Lower leg skin (tissue), 4 donors: ENCODE measurements at regions not wholly inside any gene's neighbourhood (a gene's known extent, or its start where the extent isn't known, plus 50 kb on each side); places are given as distances from the start of the nearest gene placed in this dataset.
"Not testable (repeated sequence)": the region's sequence is repeated elsewhere in the genome, so short reads cannot be mapped to it uniquely, and the experiment has no call there.

Source experiments
- DNase-seq, 2 donors: peaks; one replicate each; pipeline ENCODE4 v3.0.0-alpha.2; 2019; ENCODE audit warnings: low spot score in 2 of 2
- H3K4me3 ChIP-seq: fragments of 200-600 bp; sonication (generic); 2 replicates; pipeline ENCODE4 v1.5.1; 2017; ENCODE audit warnings: mild to moderate bottlenecking, low read depth; ENCODE audit not compliant: poor library complexity, severe bottlenecking
- POLR2A ChIP-seq, 2 donors: fragments of 450-650 bp; IDR thresholded peaks; one replicate each; pipeline ENCODE4 v1.6.1; 2016 to 2017; ENCODE audit warnings: antibody characterized with exemption in 2 of 2, mild to moderate bottlenecking in 1 of 2, moderate library complexity in 1 of 2
- WGBS, 2 donors: methylation state at CpG; one replicate each; pipeline ENCODE4 v1.1.5; 2018; 5-methylcytosine and 5-hydroxymethylcytosine counted together
- intact Hi-C: fragments of 100-400 bp; cut with DNase I; formaldehyde crosslinking; loops from one replicate; pipeline ENCODE4 v1.15.0; 2023; ENCODE audit warnings: low total_unique reads
- TF ChIP-seq, protein P1 (sequence below), 3 donors: fragments of 450-650 bp; IDR thresholded peaks; one replicate each; pipeline ENCODE4 v1.5.1; 2016; ENCODE audit warnings: antibody characterized with exemption in 3 of 3, mild to moderate bottlenecking in 3 of 3, moderate library complexity in 2 of 3

- intact Hi-C loops: no loop called here
- WGBS, 2 donors: 57 to 60% methylated on average over 3 of the region's 3 CpGs
- TF ChIP-seq, protein P1, sequence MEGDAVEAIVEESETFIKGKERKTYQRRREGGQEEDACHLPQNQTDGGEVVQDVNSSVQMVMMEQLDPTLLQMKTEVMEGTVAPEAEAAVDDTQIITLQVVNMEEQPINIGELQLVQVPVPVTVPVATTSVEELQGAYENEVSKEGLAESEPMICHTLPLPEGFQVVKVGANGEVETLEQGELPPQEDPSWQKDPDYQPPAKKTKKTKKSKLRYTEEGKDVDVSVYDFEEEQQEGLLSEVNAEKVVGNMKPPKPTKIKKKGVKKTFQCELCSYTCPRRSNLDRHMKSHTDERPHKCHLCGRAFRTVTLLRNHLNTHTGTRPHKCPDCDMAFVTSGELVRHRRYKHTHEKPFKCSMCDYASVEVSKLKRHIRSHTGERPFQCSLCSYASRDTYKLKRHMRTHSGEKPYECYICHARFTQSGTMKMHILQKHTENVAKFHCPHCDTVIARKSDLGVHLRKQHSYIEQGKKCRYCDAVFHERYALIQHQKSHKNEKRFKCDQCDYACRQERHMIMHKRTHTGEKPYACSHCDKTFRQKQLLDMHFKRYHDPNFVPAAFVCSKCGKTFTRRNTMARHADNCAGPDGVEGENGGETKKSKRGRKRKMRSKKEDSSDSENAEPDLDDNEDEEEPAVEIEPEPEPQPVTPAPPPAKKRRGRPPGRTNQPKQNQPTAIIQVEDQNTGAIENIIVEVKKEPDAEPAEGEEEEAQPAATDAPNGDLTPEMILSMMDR (IDR thresholded peaks at IDR 0.05): no peak
- no peak for TF ChIP-seq POLR2A (IDR thresholded peaks at IDR 0.05)
- no peak overlapping the region for H3K4me3 ChIP-seq
- no peak for DNase-seq
Observed at GRCh38 chr2:57049273-57049672, 865.5 kb downstream of the CCDC85A start.

- intact Hi-C loops: no loop called here
- H3K4me3 ChIP-seq: no peak overlapping the region
- 76 to 81% methylated on average over 3 of the region's 3 CpGs for WGBS, 2 donors
- no peak for DNase-seq
- TF ChIP-seq, protein P1 (IDR thresholded peaks at IDR 0.05): no peak
- no peak for TF ChIP-seq POLR2A (IDR thresholded peaks at IDR 0.05)
Observed at GRCh38 chr2:57050007-57050406, 866.2 kb downstream of the CCDC85A start.

DNA sequence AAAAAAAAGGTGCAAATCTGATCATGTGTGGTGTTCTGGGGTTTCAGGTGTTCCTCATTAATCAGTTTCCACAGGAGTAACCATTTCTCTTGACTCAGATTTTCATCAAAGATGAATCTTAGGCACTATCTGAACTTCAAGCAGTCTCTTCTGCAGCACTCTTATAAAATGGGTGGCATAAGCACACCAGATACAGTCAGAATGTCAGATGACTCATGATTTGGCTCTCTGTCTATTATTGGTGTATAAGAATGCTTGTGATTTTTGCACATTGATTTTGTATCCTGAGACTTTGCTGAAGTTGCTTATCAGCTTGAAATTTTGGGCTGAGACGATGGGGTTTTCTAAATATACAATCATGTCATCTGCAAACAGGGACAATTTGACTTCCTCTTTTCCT lies 882.5 kb downstream of the CCDC85A start:
- 56 to 80% methylated on average over 1 of the region's 1 CpG for WGBS, 2 donors
- intact Hi-C loops: not testable (repeated sequence)

GRCh38 chr2:57075226-57075625 lies 891.4 kb downstream of the CCDC85A start:
- no peak for TF ChIP-seq POLR2A (IDR thresholded peaks at IDR 0.05)
- TF ChIP-seq, protein P1 (IDR thresholded peaks at IDR 0.05): no peak
- H3K4me3 ChIP-seq: no peak overlapping the region
- intact Hi-C loops: no loop called here
- DNase-seq: no peak

More for the DNA sequence above, 882.5 kb downstream of the CCDC85A start:
- DNase-seq, H3K4me3 ChIP-seq: not testable (repeated sequence)

GRCh38 chr2:57080035-57080434 lies 896.2 kb downstream of the CCDC85A start:
- DNase-seq: no peak
- intact Hi-C loops: no loop called here
- no peak overlapping the region for H3K4me3 ChIP-seq
- no peak for TF ChIP-seq POLR2A (IDR thresholded peaks at IDR 0.05)
- TF ChIP-seq, protein P1 (IDR thresholded peaks at IDR 0.05): no peak

DNA sequence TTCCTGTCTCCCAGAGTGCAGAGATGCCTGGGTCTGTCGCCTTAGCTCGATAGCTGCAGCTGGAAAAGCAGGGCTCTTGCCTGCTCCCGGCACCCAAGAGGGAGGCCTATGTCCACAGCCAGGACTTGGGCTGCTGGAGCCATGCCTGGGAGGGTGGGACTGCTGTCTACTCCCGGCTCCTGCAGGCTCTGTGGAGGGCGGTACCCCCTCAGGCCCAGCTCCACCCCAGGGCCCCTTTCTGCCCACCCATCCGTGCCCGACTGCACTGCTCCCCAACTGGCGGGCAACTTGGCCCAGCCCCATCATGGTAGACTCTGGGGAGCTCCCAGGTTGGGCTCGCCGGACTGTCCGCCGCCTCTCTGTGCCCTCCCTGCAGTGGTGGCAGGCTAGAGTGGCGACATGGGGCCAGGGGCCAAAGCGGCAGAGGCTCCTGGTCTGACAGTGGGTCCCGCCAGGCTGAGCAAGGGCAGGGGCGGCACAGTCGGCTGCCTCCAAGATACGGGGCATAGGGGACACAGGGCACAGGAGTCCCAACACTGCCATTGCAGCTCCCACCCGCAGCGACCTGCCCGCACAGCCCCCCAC lies 901.0 kb downstream of the CCDC85A start:
- H3K4me3 ChIP-seq: no peak overlapping the region
- 94 to 95% methylated on average over 21 of the region's 21 CpGs for WGBS, 2 donors
- TF ChIP-seq, protein P1 (IDR thresholded peaks at IDR 0.05): no peak
- TF ChIP-seq POLR2A (IDR thresholded peaks at IDR 0.05): no peak
- intact Hi-C loops: no loop called here
- no peak for DNase-seq
